ENCODE measurements at regions not wholly inside any gene's neighbourhood (a gene's known extent, or its start where the extent isn't known, plus 50 kb on each side); places are given as distances from the start of the nearest gene placed in this dataset.

DNA sequence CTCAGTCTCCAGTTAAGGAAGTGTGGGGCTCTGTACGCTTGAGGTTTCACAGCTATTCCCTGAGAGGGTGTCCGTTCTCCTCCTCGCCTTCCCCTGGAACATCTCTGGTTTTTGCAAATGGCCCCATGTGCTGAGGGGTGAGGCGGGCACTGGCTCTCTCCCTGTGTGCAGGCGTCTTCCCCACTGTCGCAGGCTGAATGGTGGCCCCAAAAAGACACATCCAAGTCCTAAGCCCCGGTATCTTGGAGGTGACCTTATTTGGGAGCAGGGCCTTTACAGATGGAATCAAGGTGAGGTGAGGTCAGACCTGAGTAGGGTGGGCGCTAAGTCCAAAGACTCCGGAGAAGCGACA is 98.0 kb upstream of the TMPRSS2 start:
- no peak for DNase-seq

DNA sequence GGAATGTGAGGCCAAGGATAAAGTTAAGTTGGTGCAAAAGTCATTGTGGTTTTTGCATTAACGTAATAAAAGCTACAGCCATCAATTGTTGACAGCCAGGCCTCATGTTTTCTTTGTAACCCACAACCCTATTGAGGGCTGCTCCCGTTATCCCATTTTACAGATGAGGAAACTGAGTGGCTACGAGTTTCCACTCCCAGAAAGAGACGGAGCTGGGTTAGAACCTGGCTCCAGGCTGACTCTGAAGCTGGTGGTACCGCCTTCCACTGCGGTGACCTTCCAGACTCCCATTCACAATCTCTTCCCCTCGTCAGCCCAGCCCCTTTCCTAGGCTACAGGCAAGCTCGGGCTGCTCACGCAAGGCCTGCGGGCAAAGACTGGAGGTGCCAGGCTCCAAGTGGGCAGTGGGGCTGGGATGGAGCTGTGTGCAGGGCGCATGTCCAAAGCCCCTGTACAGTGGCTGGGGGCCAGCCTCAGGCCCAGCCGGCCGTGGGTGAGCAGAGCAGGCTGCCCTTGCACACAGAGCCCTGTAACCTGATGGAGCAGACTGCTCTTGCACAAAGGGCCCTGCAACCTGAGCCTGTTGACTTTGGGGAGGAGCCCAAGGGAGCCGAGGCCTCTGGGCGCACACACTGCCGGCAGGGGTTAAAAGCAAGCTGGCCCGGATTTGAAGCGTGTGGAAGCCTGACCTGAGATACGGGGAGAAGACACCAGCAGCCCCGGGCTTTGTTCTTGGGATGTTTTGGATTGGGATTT is 97.4 kb upstream of the TMPRSS2 start:
- peak; percentile 12 to 25 for DNase-seq

DNA sequence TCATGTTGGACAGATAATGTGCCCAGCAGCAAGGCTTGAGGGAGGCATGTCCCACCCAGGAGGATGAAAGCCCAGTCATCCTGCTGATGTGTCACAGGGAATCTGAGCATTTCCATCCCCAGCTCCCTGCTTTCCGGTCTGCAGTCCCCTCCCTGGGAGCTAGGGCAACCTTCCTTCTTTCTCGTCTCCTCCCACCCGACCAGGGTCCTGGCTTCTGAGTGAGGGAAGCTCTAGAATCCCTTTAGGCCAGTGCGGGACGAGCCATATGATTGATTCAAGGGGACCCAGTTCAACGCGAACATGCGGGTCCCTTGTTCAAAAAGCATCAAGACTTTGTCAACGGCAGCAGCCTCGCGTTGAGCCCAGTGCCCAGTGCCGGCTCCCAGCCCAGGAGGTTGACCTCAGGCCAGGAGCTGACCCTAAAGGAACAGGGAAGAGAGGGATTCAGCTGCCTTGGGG is 96.7 kb upstream of the TMPRSS2 start:
- no peak for DNase-seq

DNA sequence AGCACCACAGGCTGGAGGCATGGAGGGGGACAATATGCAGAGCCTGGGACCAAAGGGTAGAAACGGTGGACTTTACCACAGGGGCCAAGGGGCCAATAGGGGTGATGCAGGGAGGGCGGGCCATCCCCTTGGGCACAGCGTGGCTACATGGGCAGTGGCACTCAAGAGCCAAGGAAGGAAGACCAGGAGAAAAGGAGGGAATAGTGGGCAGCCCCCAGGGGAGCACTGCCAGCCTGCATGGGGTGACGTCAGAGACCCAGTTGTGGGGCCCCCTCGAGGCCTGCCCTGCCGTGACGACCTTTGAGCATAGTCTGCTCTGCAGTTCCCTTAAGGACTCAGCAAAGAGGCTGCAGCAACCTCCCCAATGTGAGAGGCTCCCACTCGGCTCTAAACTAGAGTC is 95.5 kb upstream of the TMPRSS2 start:
- DNase-seq = no peak

DNA sequence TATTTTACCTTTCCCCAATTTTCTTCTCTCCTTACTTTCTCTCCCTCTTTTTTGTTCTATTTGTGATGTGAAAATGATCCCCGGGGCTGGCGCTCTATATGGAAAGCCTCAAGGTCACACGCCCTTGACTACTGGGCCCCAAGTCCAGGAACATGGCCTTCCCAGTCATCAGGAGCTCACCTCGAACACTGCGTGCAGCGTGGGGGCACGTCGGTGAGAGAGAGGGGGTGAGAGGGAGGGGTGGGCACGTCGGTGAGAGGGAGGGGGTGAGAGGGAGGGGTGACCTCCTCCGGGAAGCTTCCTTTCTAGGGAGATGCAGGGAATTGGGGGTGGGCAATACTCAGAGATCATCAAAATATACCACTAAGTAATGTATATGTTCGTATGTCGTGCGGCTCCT is 94.6 kb upstream of the TMPRSS2 start:
- DNase-seq = no peak

DNA sequence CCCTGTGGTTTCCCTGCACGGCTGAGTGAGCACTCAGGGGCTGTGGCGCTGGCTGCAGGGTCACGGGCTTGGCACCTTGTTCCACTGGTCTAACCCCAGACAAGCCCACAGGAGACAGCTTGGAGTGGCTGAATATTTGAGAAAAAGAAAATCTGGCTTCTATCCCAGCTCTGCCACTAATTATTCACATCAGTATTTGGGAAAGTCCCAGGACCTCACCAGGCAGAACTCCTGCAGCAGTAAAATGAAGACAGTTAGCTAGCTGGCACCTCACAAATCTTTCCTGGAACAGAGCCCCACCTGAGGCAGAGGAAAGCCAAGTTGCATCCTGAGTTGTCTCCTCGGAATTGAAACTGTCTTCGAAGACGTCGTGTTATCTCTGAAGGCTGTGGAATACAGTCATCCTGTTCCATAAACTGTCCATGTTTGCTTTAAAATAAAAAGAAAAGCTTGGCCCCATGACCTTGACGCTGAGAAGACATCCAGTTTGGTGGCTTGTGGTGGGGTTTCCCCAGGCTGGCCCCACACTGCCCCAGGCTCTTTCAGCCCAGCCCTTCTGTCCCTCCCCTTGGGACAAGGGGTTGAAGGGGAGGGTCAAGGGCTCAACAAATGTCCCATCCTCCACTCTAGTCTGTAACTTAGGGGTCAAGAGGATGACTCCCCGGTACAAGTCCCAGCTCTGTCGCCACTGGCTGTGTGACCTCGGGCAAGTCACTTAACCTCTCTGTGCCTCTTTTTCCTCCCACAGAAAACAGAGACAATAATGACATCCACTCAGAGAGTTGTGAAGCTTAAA is 93.8 kb upstream of the TMPRSS2 start:
- no peak for DNase-seq

DNA sequence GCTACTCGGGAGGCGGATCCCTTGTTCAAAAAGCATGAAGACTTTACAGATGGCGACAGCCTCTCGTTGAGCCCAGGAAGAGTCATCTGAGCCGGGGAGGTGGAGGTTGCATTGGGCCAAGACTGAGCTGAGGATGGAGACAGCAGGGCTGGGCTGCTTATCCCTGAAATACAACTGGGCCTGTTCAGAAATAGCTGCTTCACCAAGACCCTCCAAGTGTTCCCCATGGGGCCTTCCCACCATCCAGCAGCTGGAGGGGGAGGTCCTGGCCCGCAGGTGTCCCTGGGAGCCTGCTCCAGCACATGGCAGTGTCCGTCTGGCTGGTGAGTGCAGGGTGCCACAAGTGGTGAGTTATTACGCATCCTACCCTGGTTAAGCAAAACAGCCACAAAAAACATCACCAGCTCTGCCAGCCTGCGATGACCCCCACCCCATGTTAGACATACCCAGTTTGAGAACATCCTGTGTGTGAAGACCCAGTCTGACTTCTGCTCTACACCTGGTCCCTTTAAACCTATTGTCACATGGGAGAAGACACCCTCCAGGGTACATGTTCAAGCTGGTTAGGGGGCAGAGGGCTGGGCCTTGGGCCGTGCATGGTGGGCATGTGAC is 93.1 kb upstream of the TMPRSS2 start:
- no peak for DNase-seq

DNA sequence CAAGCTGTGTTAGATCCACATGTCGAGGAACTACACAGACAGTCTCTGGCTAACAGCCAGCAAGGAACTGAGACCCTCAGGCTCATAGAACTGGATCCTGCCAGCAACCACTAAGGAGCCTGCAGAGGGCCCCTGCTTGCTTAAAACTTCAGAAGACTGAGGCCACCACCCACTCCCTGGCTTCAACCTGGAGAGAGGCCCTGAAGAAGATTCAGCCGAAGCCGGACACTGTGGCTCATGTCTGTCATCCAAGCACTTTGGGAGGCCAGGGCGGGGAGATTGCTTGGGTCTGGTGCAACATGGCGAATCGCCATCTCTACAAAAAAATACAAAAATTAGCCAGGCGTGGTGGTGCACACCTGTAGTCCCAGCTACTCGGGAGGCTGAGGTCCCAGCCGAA is 92.6 kb upstream of the TMPRSS2 start:
- DNase-seq = no peak

DNA sequence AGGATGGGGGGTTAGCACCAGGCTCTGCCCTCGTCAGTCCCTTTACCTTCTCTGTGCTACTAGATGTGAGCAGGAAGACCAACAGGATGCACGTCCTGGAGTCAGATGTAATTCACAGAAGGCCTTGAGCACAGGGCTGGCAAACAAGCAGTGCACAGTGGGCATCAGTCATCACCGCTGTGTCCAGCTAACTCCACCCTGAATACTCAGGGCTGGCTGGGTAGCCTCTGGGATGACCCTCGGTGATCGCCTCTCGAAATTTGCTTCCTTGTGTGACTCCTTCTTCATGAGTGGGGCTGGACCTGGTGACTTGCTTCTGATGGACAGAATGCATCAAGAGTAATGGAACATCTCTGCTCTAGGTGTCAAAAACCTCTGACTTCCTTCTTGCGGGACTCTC is 92.2 kb upstream of the TMPRSS2 start:
- DNase-seq = no peak

DNA sequence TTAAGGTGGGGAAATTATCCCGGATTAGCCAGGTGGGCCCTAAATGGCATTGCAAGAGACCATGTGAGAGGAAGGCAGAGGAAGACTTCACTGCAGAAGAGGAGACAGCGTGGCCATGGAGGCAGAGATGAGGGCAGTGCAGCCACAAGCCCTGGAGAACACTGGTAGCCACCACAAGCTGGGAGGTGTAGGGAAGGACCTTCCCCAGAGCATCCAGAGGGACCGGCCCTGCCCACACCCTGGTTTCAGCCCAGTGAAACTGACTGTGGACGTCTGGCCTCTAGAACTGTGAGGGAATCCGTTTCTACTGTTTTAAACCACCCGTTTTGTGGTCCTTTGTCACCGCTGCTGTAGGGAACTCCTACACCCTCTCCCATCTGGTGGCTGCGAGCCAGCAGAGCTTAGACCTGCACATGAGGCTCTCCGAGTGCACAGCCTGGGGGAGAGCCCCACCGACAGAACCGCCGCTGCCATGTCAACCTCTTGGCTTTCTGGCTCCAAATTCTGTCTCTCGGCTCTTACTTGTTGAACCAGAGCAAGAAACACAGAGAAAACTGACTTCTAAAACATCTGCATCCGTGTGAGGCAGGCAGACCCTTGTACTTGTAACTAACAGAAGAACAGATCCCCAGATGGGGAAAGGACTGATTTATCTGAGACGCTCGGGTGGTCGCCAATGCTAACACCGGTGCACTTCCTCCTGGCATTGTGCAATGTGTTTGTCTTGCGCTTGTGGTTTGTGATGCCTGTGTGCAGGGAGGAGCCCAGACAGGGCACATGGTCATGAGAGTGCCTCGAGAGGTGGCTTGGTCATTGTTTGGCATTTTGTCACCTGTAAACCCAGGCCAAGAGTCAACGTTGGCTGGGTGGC is 90.8 kb upstream of the TMPRSS2 start:
- DNase-seq = no peak

DNA sequence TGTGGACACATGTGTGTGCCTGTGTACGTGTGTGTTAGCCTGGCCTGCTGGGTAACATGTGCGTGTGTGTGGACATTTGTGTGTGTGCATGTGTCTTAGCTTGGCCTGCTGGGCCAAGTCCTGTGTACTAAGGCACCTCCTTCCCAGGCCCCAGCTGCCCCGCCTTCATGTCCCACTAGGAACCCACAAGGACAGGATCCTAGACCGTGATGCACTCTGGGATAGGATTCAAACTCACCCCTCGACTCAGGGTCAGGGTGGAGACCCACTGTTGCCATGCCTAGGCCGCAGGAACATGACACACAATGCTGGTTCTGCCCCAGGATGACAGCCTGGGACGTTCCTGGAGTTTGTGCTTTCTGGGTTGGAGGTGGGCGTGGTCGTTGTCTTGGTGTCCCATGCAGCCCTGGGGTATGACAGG is 89.9 kb upstream of the TMPRSS2 start:
- DNase-seq = no peak

DNA sequence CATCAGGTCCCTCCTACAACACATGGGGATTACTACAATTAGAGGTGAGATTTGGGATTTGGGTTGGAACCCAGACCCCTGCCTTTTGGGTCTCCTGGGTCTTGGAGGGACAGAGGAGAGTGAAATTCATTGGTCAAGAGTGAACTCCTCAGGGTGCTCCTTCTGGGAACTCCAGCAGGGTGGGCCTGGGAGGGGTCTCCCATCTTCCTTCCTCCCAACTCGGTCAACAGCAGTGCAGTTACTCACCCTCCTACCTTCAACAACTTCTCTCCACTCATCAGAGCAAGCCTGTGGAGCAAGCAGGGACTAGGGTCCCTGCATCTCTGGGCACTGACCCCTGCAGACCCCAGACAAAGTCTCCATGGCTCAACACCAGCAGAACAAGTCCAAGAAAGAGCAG is 89.3 kb upstream of the TMPRSS2 start:
- no peak for DNase-seq

DNA sequence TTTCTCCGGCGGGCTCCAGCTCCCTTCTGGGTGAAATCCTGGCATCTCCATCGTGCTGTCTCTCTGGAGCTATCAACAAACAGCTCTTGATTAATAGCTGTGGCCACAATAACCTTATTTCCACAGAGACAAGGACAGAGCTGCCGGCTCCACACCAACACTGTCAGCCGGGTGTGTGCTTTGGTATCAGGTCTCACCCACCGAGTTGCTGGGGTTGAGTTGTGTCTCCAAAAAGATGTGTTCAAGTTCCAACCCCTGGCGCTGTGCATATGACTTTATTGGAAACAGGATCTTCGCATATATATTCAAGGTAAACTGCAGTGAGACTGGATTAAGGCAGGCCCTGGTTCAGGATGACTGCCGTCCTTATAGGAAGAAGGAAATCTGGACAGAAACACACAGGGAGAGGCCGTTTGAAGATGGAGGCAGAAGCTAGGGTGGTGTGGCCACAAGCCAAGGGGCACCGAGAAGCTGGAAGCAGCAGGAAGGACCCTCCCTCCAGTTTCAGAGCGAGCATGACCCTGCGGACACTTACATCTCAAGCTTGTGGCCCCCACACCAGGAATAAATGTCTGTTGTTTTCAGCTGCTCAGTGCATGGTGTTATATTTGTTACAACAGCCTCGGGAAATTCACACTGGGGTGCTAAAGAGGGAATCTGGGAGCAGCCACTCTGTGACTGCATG is 88.4 kb upstream of the TMPRSS2 start:
- DNase-seq = no peak

DNA sequence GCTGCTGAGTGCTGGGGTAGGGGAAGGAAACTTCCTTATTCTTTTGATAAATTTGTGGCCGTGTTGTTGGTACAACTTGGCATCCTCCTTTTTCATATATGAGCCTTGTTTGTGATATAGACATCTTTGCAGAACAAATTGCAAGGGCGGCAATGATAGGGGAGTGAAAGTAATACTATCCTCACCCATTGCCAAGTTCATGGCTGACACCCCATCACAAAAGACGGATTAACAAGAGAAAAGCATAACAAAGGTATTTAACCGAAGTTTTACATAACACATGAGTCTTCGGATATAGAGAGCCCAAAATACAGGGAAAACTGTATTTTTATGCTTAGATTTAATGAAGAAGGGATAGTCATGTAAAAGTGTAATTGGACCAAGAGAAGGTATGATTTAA is 86.3 kb upstream of the TMPRSS2 start:
- no peak for DNase-seq

DNA sequence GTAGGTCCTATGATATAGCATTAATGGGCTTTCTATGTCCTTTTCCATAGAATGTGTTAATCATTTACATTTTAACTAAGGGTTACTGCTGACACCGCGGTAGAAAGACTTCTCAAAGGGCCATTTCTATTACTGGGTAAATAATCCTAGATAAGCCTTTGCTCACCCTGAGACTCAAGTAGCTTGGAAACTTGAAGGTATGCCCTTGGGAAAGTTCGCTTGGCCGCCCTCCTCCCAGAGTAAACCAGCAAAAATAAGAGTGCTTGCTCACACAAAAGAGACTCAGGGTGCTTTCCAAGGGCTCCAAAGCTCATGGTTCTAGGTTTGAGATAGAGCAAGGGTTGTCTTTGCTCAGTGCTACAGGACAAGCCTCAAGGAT is 85.8 kb upstream of the TMPRSS2 start:
- no peak for DNase-seq

DNA sequence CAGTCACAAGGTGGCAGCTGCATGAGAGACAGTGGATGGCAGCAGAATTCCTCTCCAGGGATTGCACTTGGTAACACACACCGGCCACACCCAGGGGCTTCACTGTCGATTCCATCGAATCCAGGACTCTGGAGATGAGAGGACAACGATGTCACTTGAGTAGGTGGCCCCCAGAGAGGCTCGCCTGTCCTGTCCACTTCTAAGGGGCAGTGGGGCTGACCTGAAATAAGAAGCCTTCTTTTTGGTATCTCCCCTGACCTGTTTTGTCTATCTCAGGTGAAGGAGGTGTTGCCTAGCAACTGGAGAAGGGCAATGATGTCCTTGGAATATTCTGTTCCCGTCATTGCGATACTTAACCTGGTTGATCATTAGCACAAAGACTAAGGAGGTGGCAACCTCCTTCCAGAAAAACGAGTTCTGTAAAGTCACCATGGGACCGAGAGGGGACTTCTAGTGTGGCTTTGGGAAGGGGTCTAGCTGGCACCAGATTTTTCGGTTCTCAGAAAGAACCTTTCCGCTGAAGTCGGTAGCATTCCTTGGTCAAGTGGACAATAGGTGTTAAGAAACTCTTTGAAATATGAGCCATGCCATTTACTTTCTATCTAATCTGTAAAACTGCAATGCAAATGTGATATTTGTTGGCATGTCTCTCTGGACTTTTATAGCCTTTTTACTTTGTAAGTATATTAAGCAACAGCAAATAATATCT is 85.2 kb upstream of the TMPRSS2 start:
- no peak for DNase-seq

DNA sequence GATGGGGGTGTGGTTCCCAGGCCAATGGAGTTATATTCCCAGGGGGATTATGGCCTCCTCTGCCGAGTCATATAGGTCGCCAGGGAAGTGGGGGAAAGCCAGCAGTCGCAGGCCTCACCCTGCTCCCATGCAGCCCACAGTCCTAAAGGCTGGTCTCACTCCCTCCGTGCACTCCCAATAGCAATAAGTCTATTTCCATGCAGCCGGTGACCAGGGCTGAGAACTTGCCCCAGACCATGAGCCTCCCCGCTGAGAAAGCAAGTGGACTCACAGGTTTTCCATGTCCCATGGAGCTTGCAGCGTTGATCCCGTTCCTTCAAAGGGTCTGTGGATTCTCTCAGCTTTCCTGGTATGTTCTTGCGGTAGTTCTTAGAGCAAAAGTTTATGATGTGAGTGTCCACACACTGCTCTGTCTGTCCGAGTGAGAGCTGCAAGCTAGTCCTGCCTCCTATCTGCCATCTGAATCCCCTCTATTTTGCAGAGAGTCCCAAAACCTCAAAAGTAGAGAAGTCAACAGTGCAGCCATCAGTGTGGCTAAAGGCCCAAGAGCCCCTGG is 81.7 kb upstream of the TMPRSS2 start:
- no peak for DNase-seq

DNA sequence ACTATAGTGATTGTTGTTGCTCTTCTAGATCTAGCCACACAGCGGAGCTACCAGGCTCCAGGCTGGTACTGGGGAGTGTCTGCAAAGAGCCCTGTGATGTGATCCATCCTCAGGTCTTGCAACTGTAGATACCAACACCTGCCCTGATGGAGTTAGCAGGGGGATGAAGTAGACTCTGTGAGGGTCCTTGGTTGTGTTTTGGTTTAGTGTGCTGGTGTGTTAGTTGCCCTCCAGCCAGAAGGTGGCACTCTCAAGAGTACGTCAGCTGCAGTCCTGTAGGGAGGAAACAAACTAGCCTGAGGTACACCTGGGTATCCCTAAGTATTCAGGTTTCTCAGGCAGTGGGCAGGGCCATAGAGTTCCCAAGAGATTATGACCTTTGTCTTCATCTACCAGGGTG is 81.2 kb upstream of the TMPRSS2 start:
- no peak for DNase-seq

DNA sequence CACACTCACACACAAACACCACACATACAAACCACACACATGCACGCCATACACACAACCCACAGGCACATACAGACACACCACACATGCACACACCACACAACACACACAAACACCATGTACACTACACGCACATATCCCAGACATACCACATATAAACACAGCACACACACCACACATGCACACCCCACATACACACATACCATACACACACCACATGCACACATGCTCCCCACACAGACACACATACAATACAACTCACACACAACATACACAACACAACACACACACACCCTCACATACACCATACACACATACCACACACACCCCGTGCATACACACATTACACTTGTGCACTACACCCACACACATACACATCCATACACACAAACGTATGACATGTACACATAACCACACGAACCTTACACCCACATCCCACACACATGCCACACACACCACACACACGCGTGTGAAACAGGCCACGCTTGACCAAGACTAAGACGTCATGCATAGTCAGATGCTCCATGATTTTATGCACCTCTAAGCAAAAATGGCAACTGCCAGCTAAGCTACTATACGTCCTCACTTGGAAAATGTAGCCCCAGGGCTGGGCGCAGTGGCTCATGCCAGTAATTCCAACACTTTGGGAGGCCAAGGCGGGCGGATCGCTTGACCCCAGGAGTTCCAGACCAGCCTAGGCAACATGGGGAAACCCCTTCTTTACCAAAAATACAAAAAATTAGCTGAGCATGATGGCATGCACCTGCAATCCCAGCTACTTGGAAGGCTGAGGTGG is 77.4 kb upstream of the TMPRSS2 start:
- DNase-seq = no peak

DNA sequence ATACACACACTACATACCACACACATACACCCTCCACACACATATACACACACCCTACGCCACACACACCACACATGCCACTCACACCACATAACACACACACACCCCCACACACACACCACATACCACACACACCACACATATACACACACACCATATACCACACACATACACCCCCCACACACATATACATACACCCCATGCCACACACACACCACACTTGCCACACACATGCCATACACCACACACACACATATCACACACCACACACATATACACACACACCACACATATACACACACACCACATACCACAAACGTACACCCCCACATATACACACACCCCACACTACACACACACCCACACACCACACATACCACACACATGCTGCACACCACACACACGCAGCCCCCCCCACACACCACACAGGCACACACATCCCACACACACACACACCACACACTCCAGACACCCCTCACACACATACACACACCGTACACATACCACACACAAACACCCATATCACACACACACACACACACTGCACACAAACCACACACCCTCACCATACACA is 76.7 kb upstream of the TMPRSS2 start:
- DNase-seq = no peak
